GM12878 (cell line): ENCODE measurements at regions not wholly inside any gene's neighbourhood (a gene's known extent, or its start where the extent isn't known, plus 50 kb on each side); places are given as distances from the start of the nearest gene placed in this dataset.

Experiments used
- BACH1 ChIP-seq: fragments of 450-650 bp; IDR thresholded peaks from 2 replicates; pipeline ENCODE4 v1.6.1; 2017; ENCODE audit warnings: mild to moderate bottlenecking, borderline replicate concordance
- BHLHE40 ChIP-seq, 2 experiments: fragments of 450-650 bp in 1 of 2; IDR thresholded peaks; 2 replicates each; pipeline ENCODE4 v1.6.1; 2011 to 2017; ENCODE audit warnings: low read depth in 2 of 2, borderline replicate concordance in 1 of 2, improper control_type of control experiment in 1 of 2, low read length in 1 of 2, mild to moderate bottlenecking in 1 of 2
- CTCF ChIP-seq, 3 experiments: IDR thresholded peaks in 2 of 3; conservative IDR thresholded peaks in 1 of 3; 2 replicates each; pipeline ENCODE4 v1.5.1; 2011; ENCODE audit warnings: low read depth in 3 of 3, low read length in 3 of 3, mild to moderate bottlenecking in 3 of 3, control low read depth in 2 of 3, moderate library complexity in 2 of 3, inconsistent platforms in 1 of 3, mixed read lengths in 1 of 3; ENCODE audit not compliant: control insufficient read depth in 2 of 3, insufficient read depth in 1 of 3; ENCODE audit errors: extremely low read depth in 1 of 3
- ETV6 ChIP-seq, 2 experiments: fragments of 450-650 bp in 1 of 2; IDR thresholded peaks in 1 of 2; conservative IDR thresholded peaks in 1 of 2; 2 replicates each; pipeline ENCODE4 v1.6.1; 2014; ENCODE audit warnings: antibody characterized with exemption in 1 of 2, borderline replicate concordance in 1 of 2, low read depth in 1 of 2, mild to moderate bottlenecking in 1 of 2, moderate library complexity in 1 of 2
- EZH2 ChIP-seq: IDR thresholded peaks from 2 replicates; pipeline ENCODE4 v1.6.1; 2012; ENCODE audit warnings: low read depth, mild to moderate bottlenecking, control low read depth, inconsistent platforms, low read length, borderline replicate concordance; ENCODE audit not compliant: control insufficient read depth
- MAX ChIP-seq: IDR thresholded peaks from 2 replicates; pipeline ENCODE4 v1.6.1; 2012; ENCODE audit warnings: low read depth, low read length, improper control_type of control experiment
- NFIC ChIP-seq: IDR thresholded peaks from 2 replicates; pipeline ENCODE4 v1.6.1; 2012; ENCODE audit warnings: low read depth, mild to moderate bottlenecking, inconsistent platforms, low read length, moderate library complexity
- NR2F1 ChIP-seq: fragments of 450-650 bp; conservative IDR thresholded peaks from 2 replicates; pipeline ENCODE4 v1.6.1; 2017; ENCODE audit warnings: mild to moderate bottlenecking
- NRF1 ChIP-seq: conservative IDR thresholded peaks from 2 replicates; pipeline ENCODE4 v1.6.1; 2011; ENCODE audit warnings: mild to moderate bottlenecking, low read depth, low read length, improper control_type of control experiment
- POLR2A ChIP-seq: IDR thresholded peaks from 2 replicates; pipeline ENCODE4 v1.6.1; 2011; ENCODE audit warnings: low read depth, mild to moderate bottlenecking, low read length
- SMC3 ChIP-seq: IDR thresholded peaks from 2 replicates; pipeline ENCODE4 v1.6.1; 2011; ENCODE audit warnings: low read length, improper control_type of control experiment, borderline replicate concordance
- ZBTB33 ChIP-seq: fragments of 450-650 bp; IDR thresholded peaks from 2 replicates; pipeline ENCODE4 v1.6.1; 2017; ENCODE audit warnings: mild to moderate bottlenecking
- ZNF24 ChIP-seq: fragments of 450-650 bp; IDR thresholded peaks from 2 replicates; pipeline ENCODE4 v1.6.1; 2017; ENCODE audit warnings: antibody characterized with exemption, mild to moderate bottlenecking
- ZZZ3 ChIP-seq: IDR thresholded peaks from 2 replicates; pipeline ENCODE4 v1.6.1; 2011; ENCODE audit warnings: low read depth; ENCODE audit not compliant: control insufficient read depth, insufficient read length

GRCh38 chr10:7008645-7009044 lies 402.2 kb downstream of the SFMBT2 start:
- TF ChIP-seq ZZZ3 (no peak), CTCF (IDR thresholded peaks at IDR 0.05 in 2 of 3, conservative IDR thresholded peaks at IDR 0.05 in 1 of 3; ENCODE audit: control insufficient read depth in 2 of 3, extremely low read depth in 1 of 3, insufficient read depth in 1 of 3, low read depth in 3 of 3, low read length in 3 of 3) (no peak), ZNF24 (no peak), MAX (no peak), EZH2 (no peak), NR2F1 (no peak), NRF1 (no peak), SMC3 (no peak), ETV6 (conservative IDR thresholded peaks at IDR 0.05 in 1 of 2, IDR thresholded peaks at IDR 0.05 in 1 of 2; ENCODE audit: borderline replicate concordance in 1 of 2, low read depth in 1 of 2) (no peak), BACH1 (no peak), POLR2A (no peak), NFIC (no peak), ZBTB33 (no peak), BHLHE40 (IDR thresholded peaks at IDR 0.05; ENCODE audit: borderline replicate concordance in 1 of 2, low read depth in 2 of 2, low read length in 1 of 2) (no peak)
